Chondrocyte (in vitro differentiated cells): ENCODE measurements at regions not wholly inside any gene's neighbourhood (a gene's known extent, or its start where the extent isn't known, plus 50 kb on each side); places are given as distances from the start of the nearest gene placed in this dataset.

Experiments
- DNase-seq: peaks from one replicate; pipeline ENCODE4 v3.0.0; 2021; ENCODE audit warnings: mixed read lengths, low spot score
- H3K27ac Mint-ChIP-seq: one replicate; pipeline ENCODE4 v1.8.0; 2021; ENCODE audit warnings: mild to moderate bottlenecking, moderate library complexity, mixed read lengths; ENCODE audit not compliant: unreplicated experiment
- H3K27me3 Mint-ChIP-seq: 2 replicates; pipeline ENCODE4 v1.8.0; 2021; ENCODE audit warnings: low read depth, mixed read lengths
- H3K36me3 Mint-ChIP-seq: 2 replicates; pipeline ENCODE4 v1.8.0; 2021; ENCODE audit warnings: low read depth, mixed read lengths
- H3K4me1 Mint-ChIP-seq: 2 replicates; pipeline ENCODE4 v1.8.0; 2021; ENCODE audit warnings: low read depth, mild to moderate bottlenecking, mixed read lengths
- H3K4me3 Mint-ChIP-seq: one replicate; pipeline ENCODE4 v1.8.0; 2021; ENCODE audit warnings: mild to moderate bottlenecking, moderate library complexity, mixed read lengths; ENCODE audit not compliant: unreplicated experiment
- H3K9me3 Mint-ChIP-seq: 2 replicates; pipeline ENCODE4 v1.8.0; 2021; ENCODE audit warnings: low read depth, mixed read lengths
- CTCF ChIP-seq: fragments of 200-600 bp; sonication (generic); IDR thresholded peaks from 2 replicates; pipeline ENCODE4 v1.5.0; 2021; ENCODE audit warnings: antibody characterized with exemption, mild to moderate bottlenecking, moderate library complexity

- TF ChIP-seq CTCF: no peak
- Mint-ChIP-seq H3K4me1 (peaks cover 75% of the 10 kb centered on the region), H3K27ac (peak overlapping the region; percentile 97), H3K9me3 (no peaks in the 10 kb centered on the region), H3K27me3 (no peaks in the 10 kb centered on the region), H3K4me3 (peak overlapping the region; percentile 8), H3K36me3 (peaks cover 4% of the 10 kb centered on the region)
- DNase-seq: no peak
Observed at GRCh38 chr12:124390442-124391097, 95.7 kb downstream of the RFLNA start.

DNA sequence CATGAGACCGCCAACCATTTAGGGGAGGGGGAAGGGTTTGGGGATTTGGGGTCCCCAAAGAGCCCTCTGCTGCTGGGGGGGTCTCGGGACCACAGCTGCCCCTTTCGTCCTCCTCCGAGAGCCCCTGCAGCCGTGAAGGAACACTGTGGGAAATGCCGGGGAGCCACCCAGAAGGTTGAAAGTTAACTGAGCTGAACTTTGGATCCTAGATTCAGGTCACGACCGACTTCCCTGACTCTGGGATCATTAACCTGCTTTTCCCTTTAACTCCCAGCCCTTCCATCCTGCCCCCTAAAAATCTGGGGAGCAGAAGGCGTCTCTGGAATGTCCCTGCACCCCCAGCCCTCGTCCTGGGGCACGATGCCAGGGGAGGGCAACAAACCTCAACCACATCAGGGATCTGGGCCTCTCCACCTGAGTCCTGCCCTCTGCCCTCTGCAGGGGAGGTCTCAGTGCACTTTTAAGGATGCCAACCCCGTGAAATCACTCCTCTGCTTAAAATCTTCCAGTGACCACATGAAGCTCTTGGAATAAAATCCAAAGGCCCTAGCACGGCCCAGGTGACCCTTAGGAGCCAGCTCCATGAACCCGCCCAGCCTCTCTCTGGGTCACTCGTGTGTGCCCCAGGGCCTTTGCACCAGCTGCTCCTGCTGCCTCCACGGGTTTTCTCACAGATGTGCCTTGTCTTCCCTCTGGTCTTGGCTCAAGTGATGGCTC, 95.0 kb downstream of the RFLNA start:
- peaks cover 75% of the 10 kb centered on the region for H3K4me1 Mint-ChIP-seq
- no peak for DNase-seq
- peak overlapping the region; percentile 98 for H3K4me3 Mint-ChIP-seq
- peak overlapping the region; percentile 97 for H3K27ac Mint-ChIP-seq
- no peaks in the 10 kb centered on the region for H3K9me3 Mint-ChIP-seq
- TF ChIP-seq CTCF: no peak
- H3K27me3 Mint-ChIP-seq: no peaks in the 10 kb centered on the region
- H3K36me3 Mint-ChIP-seq: peaks cover 4% of the 10 kb centered on the region

DNA sequence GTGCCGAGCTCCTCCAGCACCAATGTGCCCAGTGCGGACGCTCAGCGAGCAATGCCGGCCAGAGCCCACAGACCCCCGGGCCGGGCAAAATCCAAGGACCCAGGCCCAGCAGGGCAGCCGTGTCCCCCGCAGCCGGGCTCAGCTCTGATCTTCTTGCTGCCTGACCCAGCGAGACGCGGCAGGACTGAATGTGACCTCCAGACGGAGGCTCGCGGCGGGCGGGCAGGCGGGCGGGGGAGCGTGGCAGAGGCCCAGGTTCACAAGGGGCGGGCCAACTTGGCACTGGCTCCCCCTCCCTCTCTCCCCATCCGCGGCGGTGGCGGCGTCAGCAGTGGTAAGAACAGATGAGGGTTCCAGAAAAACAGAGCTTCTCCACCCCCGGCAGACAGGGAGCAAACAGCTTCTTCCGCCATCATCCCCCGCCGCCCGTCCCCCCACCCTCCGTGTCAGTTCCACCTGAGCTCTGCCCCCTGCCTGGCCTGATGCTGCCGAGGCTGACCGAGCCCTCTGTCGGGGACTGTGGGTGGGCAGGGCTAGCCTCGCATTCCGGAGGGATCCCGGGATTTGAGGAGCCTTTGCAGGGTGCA, 94.3 kb downstream of the RFLNA start:
- H3K9me3 Mint-ChIP-seq: no peaks in the 10 kb centered on the region
- no peaks in the 10 kb centered on the region for H3K27me3 Mint-ChIP-seq
- peak overlapping the region; percentile 97 for H3K27ac Mint-ChIP-seq
- peaks cover 7% of the 10 kb centered on the region for H3K36me3 Mint-ChIP-seq
- no peak for DNase-seq
- H3K4me1 Mint-ChIP-seq: peaks cover 75% of the 10 kb centered on the region
- H3K4me3 Mint-ChIP-seq: peak overlapping the region; percentile 98
- TF ChIP-seq CTCF: no peak

DNA sequence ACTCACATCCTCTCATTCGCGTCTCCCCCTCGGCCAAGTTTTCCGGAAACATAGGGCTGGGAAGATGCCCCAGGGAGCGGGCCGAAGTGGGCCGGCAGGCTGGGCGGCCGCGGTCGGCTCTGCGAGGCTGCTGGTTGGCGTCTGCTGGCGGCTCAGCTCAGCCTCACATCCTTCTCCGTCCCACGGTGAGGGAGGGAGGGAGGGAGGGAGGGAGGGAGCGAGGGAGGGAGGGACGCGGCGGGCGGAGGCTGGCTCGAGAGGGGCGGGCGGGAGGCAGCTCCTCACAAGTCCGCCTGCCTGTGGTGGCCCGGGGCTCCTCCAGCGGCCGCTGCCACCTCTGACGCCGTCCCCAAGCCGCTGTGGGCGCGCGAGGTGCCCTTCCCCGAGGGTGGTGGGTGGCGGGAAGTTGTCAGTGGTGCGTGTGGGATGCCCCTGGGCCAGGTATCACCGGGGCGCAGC, 93.8 kb downstream of the RFLNA start:
- Mint-ChIP-seq H3K27me3 (no peaks in the 10 kb centered on the region), H3K9me3 (no peaks in the 10 kb centered on the region), H3K36me3 (peaks cover 5% of the 10 kb centered on the region), H3K27ac (peak overlapping the region; percentile 98), H3K4me1 (peaks cover 72% of the 10 kb centered on the region), H3K4me3 (peak overlapping the region; percentile 98)
- no peak for DNase-seq
- TF ChIP-seq CTCF: peak; percentile 42

- Mint-ChIP-seq H3K4me3 (peak overlapping the region; percentile 98), H3K4me1 (peaks cover 71% of the 10 kb centered on the region), H3K36me3 (peaks cover 7% of the 10 kb centered on the region), H3K27me3 (no peaks in the 10 kb centered on the region), H3K27ac (peak overlapping the region; percentile 98), H3K9me3 (no peaks in the 10 kb centered on the region)
- no peak for DNase-seq
- TF ChIP-seq CTCF: no peak
Observed at GRCh38 chr12:124388038-124388671, 93.3 kb downstream of the RFLNA start.
